Spleen (tissue), 7 donors: ENCODE measurements at regions not wholly inside any gene's neighbourhood (a gene's known extent, or its start where the extent isn't known, plus 50 kb on each side); places are given as distances from the start of the nearest gene placed in this dataset.

ENCODE experiments used
- POLR2A ChIP-seq, 3 donors: fragments of 450-650 bp; IDR thresholded peaks; one replicate each; pipeline ENCODE4 v1.5.1; 2017; ENCODE audit warnings: antibody characterized with exemption in 3 of 3, mild to moderate bottlenecking in 1 of 3
- POLR2AphosphoS5 ChIP-seq, 3 donors: sonication (generic); formaldehyde crosslinking; IDR thresholded peaks; one replicate each; pipeline ENCODE4 v1.5.1; 2017; ENCODE audit warnings: antibody characterized with exemption in 3 of 3
- TF ChIP-seq, protein P1 (sequence below), 11 experiments: fragments of 200-600 bp in 7 of 11; fragments of 450-650 bp in 4 of 11; sonication (generic) in 4 of 11; IDR thresholded peaks in 8 of 11; conservative IDR thresholded peaks in 3 of 11; 1 replicate in 7 of 11; 2 replicates in 4 of 11; pipeline versions ENCODE4 v1.4.0 to v1.8.0; 2016 to 2021; ENCODE audit warnings: antibody characterized with exemption in 11 of 11, inconsistent platforms in 4 of 11, mild to moderate bottlenecking in 1 of 11
- donor health status: DM: no; HTN: no; CAD: no; lungs with moderate emphysema.
- donor health status: DM: no; HTN: no; CAD: no.
- donor health status: DM: no; HTN: no; CAD: no.

DNA sequence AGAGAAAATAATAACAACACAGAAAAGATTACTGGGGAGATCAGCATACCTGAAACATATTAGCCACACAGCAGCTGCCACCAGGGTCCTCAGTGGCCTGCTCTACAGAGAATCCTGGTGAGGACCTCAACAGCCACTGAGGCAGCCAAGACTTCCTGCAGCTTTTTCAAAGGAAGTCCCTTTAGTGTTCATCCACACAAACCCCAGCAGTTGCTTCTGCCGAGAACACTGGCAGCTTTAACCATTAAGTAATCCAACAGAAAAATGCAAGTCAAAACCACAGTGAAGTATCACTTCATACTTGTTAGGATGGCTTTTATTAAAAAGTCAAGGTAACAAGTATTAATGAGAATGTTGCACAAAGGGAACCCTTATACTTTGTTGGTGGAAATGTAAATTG is 542.0 kb upstream of the GCFC2 start:
- TF ChIP-seq POLR2A (IDR thresholded peaks at IDR 0.05), result no peak
- TF ChIP-seq, protein P1, sequence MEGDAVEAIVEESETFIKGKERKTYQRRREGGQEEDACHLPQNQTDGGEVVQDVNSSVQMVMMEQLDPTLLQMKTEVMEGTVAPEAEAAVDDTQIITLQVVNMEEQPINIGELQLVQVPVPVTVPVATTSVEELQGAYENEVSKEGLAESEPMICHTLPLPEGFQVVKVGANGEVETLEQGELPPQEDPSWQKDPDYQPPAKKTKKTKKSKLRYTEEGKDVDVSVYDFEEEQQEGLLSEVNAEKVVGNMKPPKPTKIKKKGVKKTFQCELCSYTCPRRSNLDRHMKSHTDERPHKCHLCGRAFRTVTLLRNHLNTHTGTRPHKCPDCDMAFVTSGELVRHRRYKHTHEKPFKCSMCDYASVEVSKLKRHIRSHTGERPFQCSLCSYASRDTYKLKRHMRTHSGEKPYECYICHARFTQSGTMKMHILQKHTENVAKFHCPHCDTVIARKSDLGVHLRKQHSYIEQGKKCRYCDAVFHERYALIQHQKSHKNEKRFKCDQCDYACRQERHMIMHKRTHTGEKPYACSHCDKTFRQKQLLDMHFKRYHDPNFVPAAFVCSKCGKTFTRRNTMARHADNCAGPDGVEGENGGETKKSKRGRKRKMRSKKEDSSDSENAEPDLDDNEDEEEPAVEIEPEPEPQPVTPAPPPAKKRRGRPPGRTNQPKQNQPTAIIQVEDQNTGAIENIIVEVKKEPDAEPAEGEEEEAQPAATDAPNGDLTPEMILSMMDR (IDR thresholded peaks at IDR 0.05 in 8 of 11, conservative IDR thresholded peaks at IDR 0.05 in 3 of 11), result no peak
- TF ChIP-seq POLR2AphosphoS5 (IDR thresholded peaks at IDR 0.05), result no peak
